ENCODE measurements at regions not wholly inside any gene's neighbourhood (a gene's known extent, or its start where the extent isn't known, plus 50 kb on each side); places are given as distances from the start of the nearest gene placed in this dataset.

DNA sequence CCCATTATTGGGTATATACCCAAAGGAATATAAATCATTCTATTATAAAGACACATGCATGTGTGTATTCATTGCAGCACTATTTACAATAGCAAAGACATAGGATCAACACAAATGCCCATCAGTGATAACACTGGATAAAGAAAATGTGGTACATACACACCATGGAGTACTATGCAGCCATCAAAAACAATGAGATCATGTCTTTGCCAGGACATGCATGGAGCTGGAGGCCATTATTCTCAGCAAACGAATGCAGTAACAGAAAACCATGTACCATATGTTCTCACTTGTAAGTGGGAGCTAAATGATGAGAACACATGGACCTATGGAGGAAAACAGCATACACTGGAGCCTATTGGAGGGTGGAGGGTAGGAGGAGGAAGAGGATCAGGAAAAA lies 402.4 kb downstream of the CSNK1G3 start:
- TF ChIP-seq POLR2A (IDR thresholded peaks at IDR 0.05) = no peak
- TF ChIP-seq POLR2AphosphoS5 (IDR thresholded peaks at IDR 0.05) = no peak
